ENCODE measurements at regions not wholly inside any gene's neighbourhood (a gene's known extent, or its start where the extent isn't known, plus 50 kb on each side); places are given as distances from the start of the nearest gene placed in this dataset.

- no peak for TF ChIP-seq CTCF (IDR thresholded peaks at IDR 0.05)
- no peak for TF ChIP-seq POLR2A (IDR thresholded peaks at IDR 0.05)
These were observed 250.4 kb upstream of the GIMD1 start for GRCh38 chr4:106618956-106619355.
